Colonic mucosa (tissue), 4 donors: ENCODE measurements at regions not wholly inside any gene's neighbourhood (a gene's known extent, or its start where the extent isn't known, plus 50 kb on each side); places are given as distances from the start of the nearest gene placed in this dataset.
"Not testable (repeated sequence)": the region's sequence is repeated elsewhere in the genome, so short reads cannot be mapped to it uniquely, and the experiment has no call there.

ENCODE experiments used
- DNase-seq: peaks from one replicate; pipeline ENCODE4 v3.0.0-alpha.2; 2020
- H3K27ac ChIP-seq: fragments of 200-600 bp; one replicate; pipeline ENCODE4 v1.8.0; 2021
- H3K27me3 ChIP-seq: fragments of 200-600 bp; one replicate; pipeline ENCODE4 v1.8.0; 2021
- H3K36me3 ChIP-seq: fragments of 200-600 bp; one replicate; pipeline ENCODE4 v1.8.0; 2021
- H3K4me1 ChIP-seq: fragments of 200-600 bp; one replicate; pipeline ENCODE4 v1.8.0; 2021; ENCODE audit warnings: mild to moderate bottlenecking
- H3K4me3 ChIP-seq: fragments of 200-600 bp; one replicate; pipeline ENCODE4 v1.8.0; 2021
- H3K9ac ChIP-seq, 2 donors: one replicate each; pipeline ENCODE4 v1.7.0; 2013; ENCODE audit warnings: control low read depth in 2 of 2, low read depth in 2 of 2, low read length in 2 of 2
- H3K9me3 ChIP-seq: fragments of 200-600 bp; one replicate; pipeline ENCODE4 v1.8.0; 2021
- intact Hi-C: fragments of 100-400 bp; cut with DNase I; formaldehyde crosslinking; loops from one replicate; pipeline ENCODE4 v1.14.1; 2022
- TF ChIP-seq, protein P1 (sequence below): fragments of 200-600 bp; IDR thresholded peaks from one replicate; pipeline ENCODE4 v1.8.0; 2022; ENCODE audit warnings: antibody characterized with exemption, mild to moderate bottlenecking
- donor health status: healthy.
- donor health status: DM: no; HTN: no; CAD: no.
- donor health status: DM: no; HTN: no; CAD: no.

DNA sequence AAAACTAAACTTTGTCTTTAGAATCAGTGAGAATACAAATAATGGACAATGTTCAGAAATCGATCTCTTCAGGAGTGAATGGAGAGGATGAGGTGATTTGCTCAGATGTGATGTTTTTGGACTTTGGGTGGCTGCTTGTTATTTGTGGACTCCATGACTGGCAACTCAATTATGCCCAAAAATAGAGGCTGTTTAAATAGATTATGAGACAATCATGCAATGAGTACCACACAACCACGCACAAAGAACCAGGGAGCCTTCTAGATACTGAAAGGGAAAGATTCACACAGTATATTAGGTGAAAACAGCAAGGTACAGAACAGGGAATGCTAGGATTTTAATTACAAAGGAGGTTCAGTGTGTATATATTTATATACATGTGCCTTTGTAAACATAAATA lies 141.3 kb upstream of the ANK3 start:
- H3K36me3 ChIP-seq, result no peaks in the 10 kb centered on the region

DNA sequence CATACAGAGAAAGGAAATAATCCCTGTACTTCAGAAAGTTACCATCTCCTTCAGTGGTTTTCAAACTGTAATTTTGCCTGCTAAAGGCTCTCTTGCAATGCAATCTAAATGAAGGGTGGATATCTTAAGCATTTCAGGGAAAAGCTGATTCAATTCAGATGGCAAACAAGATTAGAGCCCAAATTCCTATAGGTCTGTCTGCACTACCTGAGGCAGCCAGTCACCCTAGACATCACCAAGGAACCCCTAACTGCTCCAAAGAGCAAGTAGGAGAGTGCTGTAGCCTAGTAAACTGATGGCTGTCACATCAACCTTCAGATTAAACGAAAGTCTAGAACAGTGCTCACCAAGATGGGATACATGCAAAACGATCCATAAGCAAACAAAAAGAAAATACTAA lies 138.0 kb upstream of the ANK3 start:
- H3K9ac ChIP-seq, result no peak overlapping the region
- no peak overlapping the region for H3K27ac ChIP-seq
- H3K27me3 ChIP-seq, result no peaks in the 10 kb centered on the region
- H3K4me3 ChIP-seq, result no peak overlapping the region
- intact Hi-C loops, result no loop called here
- TF ChIP-seq, protein P1, sequence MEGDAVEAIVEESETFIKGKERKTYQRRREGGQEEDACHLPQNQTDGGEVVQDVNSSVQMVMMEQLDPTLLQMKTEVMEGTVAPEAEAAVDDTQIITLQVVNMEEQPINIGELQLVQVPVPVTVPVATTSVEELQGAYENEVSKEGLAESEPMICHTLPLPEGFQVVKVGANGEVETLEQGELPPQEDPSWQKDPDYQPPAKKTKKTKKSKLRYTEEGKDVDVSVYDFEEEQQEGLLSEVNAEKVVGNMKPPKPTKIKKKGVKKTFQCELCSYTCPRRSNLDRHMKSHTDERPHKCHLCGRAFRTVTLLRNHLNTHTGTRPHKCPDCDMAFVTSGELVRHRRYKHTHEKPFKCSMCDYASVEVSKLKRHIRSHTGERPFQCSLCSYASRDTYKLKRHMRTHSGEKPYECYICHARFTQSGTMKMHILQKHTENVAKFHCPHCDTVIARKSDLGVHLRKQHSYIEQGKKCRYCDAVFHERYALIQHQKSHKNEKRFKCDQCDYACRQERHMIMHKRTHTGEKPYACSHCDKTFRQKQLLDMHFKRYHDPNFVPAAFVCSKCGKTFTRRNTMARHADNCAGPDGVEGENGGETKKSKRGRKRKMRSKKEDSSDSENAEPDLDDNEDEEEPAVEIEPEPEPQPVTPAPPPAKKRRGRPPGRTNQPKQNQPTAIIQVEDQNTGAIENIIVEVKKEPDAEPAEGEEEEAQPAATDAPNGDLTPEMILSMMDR, result no peak
- DNase-seq, result no peak
- no peaks in the 10 kb centered on the region for H3K9me3 ChIP-seq
- H3K36me3 ChIP-seq, result no peaks in the 10 kb centered on the region
- peaks cover 7% of the 10 kb centered on the region for H3K4me1 ChIP-seq

More for the DNA sequence above, 141.3 kb upstream of the ANK3 start:
- TF ChIP-seq, protein P1, result no peak
- Histone ChIP-seq H3K27ac (no peak overlapping the region), H3K27me3 (no peaks in the 10 kb centered on the region), H3K9ac (no peak overlapping the region), H3K4me3 (no peak overlapping the region), H3K9me3 (no peaks in the 10 kb centered on the region), H3K4me1 (peaks cover 13% of the 10 kb centered on the region)
- intact Hi-C loops, result no loop called here
- no peak for DNase-seq

DNA sequence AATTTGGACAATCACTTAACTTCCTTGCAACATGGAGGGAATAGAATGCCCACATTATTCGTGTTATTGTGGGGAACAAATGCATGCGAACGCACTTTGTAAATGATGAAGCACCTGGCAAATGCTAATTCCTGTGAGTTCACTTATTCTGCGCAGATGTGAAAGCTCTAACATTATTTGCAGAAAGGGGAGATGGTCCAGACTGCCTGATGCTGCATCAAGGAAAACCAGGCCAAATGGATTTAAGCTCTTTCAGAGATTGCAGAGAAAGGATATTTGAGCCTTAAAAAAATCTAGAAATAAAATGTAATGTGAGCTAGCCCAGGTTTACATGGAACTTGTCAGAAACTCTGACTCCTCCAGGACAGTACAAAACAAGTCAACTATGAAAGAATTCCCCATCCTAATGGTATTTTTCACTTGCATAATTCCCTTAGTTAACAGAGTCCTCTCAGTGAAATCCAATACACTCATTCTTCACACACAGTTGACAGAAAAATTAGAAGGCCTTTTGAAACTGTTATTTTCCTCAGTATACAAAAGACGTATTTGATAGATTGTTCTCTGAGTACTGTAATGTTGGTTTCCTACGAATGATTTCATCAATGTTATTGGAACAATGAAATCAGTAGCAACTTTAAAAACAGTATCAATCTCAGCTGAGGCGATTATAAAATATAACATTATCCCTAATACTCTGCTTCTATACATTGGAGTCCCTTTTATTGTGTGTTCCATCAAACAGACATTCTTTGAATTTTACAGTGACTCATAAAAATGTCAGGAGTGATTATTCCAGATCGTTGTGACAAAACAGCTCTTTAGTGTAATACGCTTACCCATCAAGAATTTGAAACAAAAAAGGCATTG lies 136.3 kb upstream of the ANK3 start:
- H3K27ac ChIP-seq, result no peak overlapping the region
- TF ChIP-seq, protein P1, result no peak
- H3K27me3 ChIP-seq, result no peaks in the 10 kb centered on the region
- H3K4me1 ChIP-seq, result no peaks in the 10 kb centered on the region
- no peak overlapping the region for H3K9ac ChIP-seq
- intact Hi-C loops, result no loop called here
- H3K36me3 ChIP-seq, result no peaks in the 10 kb centered on the region
- no peaks in the 10 kb centered on the region for H3K9me3 ChIP-seq
- DNase-seq, result no peak
- no peak overlapping the region for H3K4me3 ChIP-seq

GRCh38 chr10:60524541-60524940 lies 134.9 kb upstream of the ANK3 start:
- intact Hi-C loops, result no loop called here
- Histone ChIP-seq H3K4me3 (no peak overlapping the region), H3K9me3 (no peaks in the 10 kb centered on the region), H3K27me3 (no peaks in the 10 kb centered on the region), H3K27ac (no peak overlapping the region), H3K4me1 (no peaks in the 10 kb centered on the region), H3K9ac (no peak overlapping the region), H3K36me3 (no peaks in the 10 kb centered on the region)
- no peak for DNase-seq
- TF ChIP-seq, protein P1, result no peak

GRCh38 chr10:60523371-60523770 lies 133.7 kb upstream of the ANK3 start:
- intact Hi-C loops, H3K27ac ChIP-seq, H3K9ac ChIP-seq, DNase-seq, H3K4me3 ChIP-seq, H3K36me3 ChIP-seq, H3K4me1 ChIP-seq, H3K9me3 ChIP-seq, H3K27me3 ChIP-seq: not testable (repeated sequence)

DNA sequence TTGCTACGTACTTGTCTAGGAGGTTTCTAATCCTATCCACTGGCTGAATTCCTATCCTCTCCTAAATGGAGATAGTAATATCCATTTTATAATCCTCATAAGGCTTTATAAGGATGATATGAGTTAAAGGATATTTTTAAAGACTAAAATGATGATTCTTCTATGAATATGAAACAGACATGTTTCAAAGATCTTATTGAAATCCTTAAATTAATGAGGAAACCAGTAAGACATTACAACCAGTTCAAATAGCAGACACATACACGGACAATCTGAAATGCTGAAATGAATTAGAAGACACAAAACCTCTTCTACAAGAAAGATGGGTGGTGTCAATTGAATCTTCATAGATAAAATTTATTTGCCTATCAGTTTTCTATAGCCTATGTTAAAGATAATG lies 132.9 kb upstream of the ANK3 start:
- no peaks in the 10 kb centered on the region for H3K9me3 ChIP-seq
- no peak overlapping the region for H3K4me3 ChIP-seq
- H3K4me1 ChIP-seq, result no peaks in the 10 kb centered on the region
- TF ChIP-seq, protein P1, result no peak
- H3K9ac ChIP-seq, result no peak overlapping the region
- DNase-seq, result no peak
- H3K36me3 ChIP-seq, result no peaks in the 10 kb centered on the region
- intact Hi-C loops, result no loop called here
- H3K27me3 ChIP-seq, result no peaks in the 10 kb centered on the region
- H3K27ac ChIP-seq, result no peak overlapping the region
